Embryonic facial prominence (tissue), 1 donor: ENCODE measurements at regions not wholly inside any gene's neighbourhood (a gene's known extent, or its start where the extent isn't known, plus 50 kb on each side); places are given as distances from the start of the nearest gene placed in this dataset.
A peak's percentile ranks its signal among the peaks of the same experiment; 100 is the strongest.

ENCODE experiments used
- DNase-seq: peaks from one replicate; pipeline ENCODE4 v3.0.0-alpha.2; 2016; ENCODE audit errors: extremely low spot score

DNA sequence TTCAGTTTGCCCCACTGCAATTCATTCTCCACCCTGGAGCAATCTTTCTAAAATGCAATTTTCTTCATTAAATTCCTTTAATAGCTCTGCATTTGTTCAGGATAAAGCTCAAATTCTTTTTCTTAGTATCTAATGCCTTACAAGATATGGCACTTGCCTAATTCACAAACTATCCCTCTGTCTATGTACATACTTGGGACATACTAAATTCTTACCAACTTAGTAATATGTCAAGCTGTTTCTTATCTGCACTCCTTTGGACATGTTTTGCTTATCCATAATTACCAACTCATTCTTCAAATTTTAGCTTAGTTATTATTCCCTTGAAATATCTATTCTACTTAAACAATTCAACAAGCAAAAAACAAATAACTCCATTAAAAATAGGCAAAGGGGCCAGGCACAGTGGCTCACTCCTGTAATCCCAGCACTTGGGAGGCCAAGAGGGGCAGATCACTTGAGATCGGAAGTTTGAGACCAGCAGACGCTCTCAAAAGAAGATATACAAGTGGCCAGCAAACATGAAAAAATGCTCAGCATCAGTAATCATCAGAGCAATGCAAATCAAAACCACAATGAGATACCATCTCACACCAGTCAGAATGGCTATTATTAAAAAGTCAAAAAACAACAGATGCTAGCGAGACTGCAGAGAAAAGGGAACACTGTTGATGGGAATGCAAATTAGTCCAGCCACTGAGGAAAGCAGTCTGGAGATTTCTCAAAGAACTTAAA, 96.9 kb downstream of the FAM76B start:
- DNase-seq: no peak

DNA sequence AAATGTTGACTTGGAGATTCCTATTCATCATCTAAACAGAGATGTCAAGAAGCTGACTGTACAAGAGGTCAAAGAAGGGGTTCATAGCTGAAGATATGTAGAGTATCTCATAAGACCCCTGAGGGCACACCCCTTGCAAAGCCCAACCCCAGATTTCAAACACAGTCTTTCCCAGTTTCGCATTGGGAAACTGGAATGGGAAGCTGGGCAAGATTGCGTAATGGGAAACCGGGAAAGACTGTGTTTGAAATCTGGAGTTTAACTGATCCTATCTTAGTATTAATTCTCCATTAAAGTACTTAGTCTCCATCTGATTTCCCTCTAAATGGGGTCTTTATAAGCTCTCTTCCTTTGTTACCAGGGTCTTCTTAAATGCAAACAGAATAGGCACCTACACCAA, 99.5 kb downstream of the FAM76B start:
- DNase-seq: no peak

DNA sequence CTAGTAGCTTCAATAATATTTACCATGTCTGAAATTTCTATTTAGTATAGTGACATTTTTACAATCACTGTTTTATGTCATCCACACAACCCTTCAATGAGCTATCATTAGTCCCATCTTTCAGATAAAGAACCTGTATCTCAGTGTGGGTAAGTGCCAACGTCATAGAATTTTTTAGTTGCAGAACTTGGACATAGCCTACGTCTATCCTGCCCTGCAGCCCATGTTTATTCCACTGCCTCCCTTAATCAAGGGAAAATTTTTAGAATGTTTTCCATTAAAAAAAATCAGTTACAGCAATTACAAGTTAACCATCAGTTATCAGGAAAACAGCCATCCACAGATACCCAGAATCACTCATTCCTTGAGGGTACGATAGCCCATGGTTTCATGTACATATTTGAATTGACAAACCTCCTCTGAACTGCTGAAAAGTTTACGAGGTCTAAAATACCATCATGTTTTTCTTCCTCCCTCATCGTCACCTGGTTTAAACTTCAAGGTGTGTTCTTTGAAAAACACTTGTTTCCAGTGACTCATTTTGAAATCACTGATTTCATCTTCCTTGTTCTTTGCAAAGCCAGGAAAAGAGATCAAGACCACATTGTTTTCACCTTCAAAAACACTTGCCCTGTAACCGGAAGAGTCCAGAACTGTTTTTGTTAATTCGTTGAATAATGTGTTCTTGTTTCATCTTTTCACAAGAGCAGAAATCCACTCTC, 100.9 kb downstream of the FAM76B start:
- DNase-seq: no peak

DNA sequence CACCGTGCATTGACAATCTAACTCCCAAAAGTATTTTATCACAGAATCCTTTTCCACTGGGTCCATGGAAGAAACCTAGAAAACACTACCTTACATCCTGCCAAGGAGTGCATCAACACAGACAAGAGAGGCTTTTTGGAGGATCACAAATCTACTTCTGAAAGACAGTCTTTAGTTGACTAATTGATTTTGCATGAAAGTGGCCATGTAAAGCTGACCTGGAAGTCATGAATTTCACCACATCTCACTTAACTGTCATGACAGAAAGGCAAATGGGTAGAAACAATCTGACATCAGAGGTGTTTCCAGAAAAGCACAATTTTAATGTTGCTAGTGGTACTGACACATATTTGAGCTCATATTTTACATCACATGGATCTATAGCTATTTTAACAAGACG, 101.6 kb downstream of the FAM76B start:
- no peak for DNase-seq

DNA sequence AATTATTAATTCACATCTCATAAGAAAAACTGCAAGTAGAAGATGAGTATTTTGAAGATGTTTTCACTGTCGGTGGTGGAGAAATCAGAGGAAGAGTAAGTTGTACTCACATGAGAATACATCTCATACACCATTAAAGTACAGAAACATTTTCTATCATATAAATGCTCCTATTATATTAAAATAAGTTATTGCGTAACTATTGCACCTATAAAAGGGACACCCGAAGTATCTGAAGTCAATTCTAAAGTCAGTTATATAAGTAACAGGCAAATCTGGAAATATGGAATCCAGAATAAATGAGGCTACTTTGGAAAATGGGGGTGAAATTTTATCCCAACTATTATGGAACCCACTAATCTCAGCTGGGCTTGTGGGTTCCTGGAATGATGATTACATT, 103.3 kb downstream of the FAM76B start:
- no peak for DNase-seq

DNA sequence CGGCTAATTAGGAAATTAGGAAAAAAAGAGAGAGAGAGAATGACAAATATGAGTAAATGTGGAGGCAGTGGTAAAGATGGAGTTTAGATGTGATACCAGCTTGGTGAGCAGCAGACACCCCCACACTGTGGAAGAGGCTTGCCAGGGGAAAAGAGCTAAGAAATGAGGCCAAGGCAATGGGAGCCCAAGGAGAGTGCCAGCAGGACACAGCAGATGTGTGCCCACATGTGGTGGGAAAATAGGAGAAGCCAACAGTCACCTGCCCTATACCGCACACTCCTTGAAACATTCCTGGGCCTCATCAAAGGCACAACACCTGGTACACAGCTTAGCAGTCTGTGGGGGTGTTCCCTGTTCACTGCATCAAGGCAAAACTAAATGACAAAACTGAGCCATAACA, 104.9 kb downstream of the FAM76B start:
- DNase-seq: no peak

DNA sequence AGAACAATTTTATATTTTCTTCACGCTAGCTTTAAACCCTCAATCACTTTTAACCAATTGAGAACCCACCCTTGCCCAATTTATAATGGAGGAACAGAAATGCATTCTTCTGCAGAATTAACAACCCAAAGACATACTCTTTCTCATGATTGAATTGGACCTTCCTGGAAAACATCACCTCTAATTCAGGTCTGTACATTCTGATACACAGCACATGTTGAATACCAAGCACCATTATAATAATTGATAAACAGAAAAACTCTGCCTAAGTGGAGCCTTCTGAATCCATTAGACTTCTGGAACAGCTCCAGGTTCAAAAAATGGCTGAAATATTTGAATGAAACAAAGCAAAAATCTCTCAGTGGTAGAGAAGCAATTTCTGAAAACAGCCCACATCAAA, 105.4 kb downstream of the FAM76B start:
- DNase-seq: no peak

DNA sequence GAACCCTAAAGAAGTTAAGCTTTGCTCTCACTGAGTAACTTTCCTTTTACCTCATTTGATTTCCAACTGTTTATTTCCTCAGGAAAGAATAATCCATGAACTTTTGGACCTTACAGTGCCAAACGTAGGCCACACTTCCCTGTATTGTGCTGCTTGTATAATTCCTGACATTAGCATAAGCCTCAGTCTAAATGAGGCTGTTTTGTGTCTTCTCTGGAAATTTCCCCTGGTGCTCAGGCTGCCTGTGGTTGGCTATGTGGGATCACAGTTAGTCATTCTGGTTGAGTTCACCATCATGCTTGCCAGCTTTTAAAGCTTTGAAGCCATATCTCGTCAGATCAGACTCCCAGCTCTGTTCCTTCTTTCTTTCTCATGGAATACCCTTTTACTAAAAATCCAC, 107.0 kb downstream of the FAM76B start:
- no peak for DNase-seq

DNA sequence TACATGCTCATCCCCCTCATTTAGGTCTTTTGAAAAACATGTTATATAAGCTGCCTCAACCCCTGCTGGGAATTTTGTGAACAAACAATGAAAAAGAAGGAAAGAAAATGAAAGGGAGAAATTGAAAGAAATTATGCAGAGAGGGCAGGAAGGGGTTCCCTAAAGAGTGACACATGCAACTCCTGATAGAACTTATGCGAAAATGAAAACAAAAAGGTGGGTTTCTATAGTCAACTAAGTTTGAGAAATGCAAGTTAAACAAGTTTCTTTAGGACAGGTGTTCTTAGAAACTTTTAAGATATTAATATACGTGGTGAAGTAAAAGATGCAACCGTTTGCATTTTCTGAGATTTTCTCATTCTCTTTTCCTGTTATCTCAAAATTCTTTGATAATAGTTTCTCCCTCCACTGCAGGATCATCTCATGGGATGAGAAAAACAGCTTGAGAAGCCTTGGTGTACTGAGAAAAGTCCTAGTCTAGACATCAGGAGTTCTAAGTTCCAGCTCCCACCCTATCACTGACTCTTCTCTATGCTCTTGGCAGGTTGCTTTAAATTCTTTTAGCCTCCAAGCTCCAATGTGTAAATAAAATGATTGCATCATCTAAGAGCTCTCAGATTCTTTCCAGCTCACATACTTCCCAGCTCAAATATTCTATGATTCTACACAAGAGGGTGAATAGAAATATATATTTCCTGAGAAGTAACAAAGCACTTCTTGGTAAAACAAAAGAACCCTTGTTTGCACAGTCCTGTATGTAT, 109.2 kb downstream of the FAM76B start:
- DNase-seq: peak; percentile 45

DNA sequence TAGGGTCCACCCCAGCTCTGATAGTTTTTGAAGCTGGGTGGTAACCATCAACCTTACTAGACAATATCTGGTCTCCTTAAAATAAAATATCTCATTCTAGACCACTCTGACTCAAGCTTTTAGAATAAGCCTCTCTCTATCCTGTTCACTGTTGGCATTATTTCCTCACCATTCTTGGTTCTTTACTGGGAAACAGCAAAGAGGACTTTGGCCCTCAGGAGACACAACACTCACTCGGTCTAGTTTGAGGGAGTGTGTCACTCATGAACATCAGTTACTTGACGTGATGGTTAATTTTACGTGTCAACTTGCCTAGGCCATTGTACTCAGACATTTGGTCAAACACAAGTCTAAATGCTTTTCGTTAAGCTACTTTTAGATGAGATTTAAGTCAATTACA, 110.6 kb downstream of the FAM76B start:
- DNase-seq: no peak

DNA sequence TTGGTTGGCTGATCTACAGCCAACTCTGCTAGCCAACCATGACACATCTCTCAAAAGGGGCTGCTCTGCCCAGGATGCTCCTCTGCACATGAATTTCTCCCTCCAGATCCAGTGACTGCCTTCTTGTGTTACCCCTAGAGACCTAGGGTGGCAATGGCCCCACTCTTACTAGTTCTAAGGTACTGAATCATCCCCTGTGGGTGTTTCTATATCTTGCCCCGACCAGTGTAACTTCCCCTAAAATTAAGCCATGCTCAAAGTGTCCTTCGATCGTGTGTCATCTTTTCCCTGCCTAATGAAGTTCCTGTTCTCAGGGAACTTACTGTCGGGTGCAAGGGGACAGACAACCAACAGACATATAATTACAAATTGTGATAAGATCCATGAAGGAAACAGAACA, 113.3 kb downstream of the FAM76B start:
- DNase-seq: no peak

DNA sequence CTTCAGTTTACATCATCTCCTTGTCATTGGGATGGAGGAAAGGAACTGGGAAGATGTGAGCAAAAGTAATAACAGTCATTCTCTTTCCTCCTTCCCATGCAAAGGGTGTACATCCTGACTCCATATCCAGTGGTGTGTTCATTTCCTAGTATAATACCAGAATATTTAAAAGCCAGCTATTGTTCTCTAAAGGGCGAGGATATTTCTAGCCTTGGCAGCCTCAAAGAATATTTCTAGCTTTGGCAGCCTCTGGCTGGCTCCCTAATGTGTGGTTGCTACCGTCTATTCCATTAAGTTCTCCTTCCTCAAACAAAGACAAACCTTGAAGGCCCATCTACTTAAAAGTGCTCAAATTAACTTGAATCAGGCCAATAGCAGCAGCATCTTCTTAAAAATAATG, 114.0 kb downstream of the FAM76B start:
- no peak for DNase-seq

DNA sequence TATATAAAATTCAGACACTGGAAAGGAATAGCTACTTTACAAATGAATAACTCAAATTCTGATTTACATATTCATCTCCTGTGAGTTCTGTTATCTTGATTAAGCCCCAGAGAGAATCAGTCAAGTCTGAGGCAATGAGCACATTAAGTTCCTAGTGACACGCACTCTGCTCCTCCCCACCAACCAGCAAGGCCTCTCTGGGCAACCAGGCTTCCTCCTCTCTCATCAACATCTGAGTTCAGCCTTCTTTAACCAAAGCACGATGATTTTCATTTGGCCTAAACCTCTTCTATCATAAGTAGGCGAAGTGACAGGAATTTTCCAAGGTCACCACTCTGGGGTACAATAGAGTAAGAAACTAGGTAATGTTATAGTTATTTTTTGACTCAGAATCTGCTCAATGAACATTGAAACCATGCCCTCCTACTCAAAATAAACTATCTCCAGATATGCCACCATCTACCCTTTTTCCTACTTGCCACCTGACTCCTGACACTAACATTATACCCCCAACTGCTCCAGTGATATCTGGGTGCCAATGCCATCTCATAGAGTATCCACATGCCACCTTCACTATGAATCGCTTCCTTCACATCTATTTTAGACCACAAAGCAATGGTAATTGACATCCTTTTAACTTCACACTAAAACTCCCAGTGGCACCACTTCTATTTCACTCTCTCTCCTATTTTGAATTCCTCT, 114.8 kb downstream of the FAM76B start:
- DNase-seq: no peak

DNA sequence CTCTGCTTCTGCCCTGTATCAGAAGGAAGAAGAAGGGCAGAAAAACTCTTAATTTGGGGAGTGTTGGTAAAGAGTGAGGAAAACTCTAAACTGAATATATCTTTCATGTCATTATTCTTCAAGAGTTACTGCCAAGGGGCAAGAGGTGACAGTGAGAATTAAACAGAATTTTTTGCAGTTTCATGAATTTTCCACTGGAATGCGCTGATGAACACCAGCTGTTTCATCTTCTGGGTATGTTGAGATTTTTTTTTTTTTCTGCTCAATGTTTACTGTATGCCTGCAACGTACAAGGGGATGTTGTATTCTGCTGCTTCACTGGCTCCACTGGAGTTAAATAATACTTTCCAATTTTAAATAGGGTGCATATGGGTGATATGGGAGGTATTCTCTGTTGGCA, 117.8 kb downstream of the FAM76B start:
- peak; percentile 19 for DNase-seq

DNA sequence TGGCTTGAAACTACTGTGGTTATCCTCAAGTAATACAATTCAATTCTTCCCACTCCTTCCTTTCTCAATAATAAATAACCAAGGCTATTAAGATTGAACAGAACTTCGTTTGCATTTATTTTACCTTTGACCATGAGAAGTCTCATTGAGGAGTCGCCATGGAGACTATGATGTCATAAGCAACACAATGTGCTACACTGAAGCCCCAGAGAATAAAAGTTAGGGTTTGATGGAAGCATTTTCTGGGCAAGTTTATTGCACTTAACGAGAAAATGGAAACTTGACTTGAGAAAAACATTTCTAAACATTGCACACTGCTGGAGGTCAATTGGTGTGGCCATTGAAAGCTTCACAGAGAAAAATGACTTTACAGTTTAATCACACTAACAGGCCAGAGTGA, 121.5 kb downstream of the FAM76B start:
- no peak for DNase-seq

DNA sequence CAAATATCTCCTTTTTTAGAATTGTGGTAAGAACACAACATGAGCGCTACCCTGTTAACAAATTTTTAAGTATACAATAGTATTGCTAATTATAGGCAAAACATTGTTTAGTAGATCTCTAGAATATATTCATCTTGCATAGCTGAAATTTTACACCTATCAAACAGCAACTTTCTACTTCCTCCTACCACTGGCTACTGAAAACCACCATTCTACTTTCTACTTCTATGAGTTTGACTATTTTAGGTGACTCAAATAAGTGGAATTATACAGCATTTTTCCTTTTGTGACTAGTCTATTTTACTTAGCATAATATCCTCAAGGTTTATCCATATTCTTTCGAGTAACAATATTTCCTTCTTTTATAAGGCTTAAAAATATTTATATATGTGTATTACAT, 128.4 kb downstream of the FAM76B start:
- DNase-seq: no peak

DNA sequence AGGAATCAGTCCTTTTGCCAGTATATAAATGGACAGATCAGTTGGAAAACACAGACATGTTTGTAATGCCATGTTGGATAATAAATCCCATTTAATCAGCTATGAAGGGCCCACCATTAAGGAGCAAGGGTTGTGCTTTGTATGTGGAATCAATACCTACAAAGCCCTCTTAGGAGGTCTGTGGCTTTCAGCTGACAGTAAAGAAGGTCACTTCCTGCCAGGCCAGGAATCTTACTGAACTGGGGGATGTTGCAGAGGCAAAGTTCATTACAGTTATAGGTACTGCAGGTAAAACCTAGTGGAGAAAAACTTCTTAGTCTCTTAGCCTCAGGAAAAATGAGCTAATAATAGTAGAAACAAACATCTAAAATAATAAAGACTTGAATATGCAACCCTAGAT, 129.5 kb downstream of the FAM76B start:
- DNase-seq: no peak

DNA sequence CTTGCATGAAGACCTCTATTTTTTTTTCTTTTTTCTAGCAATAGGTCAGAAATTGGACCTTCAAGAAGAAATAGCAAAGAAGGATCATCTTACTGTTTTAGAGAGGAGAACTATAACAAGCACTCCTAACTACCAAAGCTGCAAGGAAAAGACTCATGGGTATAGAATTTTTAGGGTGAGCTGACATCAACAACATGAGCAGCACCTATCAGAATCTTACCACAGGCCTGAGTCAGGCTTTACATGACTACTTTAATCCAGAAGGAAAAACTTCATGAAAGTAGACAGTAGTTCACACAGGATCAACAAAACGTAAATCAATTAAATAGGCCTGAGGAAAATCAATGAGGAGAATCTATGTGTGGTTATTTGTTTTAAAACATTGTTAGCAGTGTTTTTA, 130.5 kb downstream of the FAM76B start:
- DNase-seq: no peak

DNA sequence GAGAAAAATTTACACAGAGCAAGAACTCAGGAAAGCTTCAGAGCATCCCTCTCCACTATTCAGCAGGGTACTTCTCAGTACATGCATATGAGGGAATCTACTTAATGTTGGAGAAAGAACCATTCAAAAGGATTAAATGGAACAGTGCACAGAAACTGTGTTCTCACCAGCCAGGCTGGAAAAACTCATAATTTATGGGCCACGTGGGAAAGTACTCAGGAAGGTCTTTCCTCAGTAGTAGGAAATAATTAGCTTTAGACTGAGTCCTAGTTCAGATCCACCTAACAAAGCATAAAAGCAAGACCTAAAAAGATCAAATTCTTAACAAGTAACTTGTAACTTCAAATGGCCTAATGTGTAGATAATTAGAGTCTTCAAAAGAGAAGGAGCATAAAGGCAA, 134.0 kb downstream of the FAM76B start:
- DNase-seq: no peak

DNA sequence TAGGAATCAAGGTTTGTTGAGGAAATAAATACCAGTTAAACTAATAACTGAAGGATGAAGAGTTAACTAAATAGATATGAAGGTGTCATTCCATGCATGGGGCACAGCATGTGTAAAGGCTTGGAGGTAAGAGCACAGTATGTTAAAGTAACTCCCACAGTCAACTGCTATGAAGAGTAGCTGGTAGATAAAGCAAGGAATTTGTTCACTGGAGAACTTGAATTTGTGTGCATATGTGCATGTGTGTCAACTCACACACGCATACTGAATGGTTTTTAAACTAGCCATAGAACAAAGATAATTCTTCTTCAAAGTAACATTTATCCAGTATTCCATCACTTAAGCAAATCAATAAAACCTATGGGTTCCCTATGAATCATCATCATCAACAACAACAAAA, 135.9 kb downstream of the FAM76B start:
- DNase-seq: no peak

DNA sequence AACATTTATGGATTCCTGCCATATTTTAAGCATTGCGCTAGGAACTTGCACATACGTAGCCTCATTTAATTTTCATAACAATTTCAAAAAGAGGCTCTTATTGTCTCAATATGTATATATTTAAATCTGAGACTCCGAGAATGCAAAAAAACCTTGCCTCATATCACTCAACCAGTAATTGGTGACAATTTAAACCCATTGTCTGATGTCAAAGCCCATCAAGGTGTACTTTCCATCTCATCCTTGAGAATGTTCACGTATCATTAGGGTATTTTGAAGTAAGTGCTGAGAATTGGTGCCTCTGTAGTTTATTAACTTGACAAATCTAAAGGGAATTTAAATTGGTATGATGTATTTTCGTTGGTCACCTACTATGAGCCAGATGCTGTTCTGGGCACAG, 136.5 kb downstream of the FAM76B start:
- no peak for DNase-seq

DNA sequence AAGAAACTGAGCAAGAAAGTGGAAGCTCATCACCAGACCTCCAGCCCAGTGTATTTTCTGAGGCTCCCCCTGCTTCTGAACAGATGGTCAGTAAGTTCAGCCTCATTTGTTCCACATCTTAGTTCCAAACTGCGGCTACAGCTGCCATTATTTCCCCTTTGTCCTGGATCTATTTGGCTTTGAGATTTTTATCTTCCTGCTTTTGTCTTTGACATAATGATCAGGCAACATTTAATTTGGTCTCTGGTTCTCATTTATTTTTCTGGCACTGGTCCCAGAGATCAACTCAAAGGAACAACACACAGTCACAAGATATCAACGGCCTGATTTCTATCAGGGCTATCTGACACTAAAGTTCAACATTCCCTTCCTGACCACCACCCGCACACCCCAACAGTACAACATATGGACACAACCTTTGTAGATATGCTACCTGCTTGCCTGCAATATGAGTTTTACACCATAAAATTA, 137.5 kb downstream of the FAM76B start:
- no peak for DNase-seq
